ENCODE measurements at regions not wholly inside any gene's neighbourhood (a gene's known extent, or its start where the extent isn't known, plus 50 kb on each side); places are given as distances from the start of the nearest gene placed in this dataset.

DNA sequence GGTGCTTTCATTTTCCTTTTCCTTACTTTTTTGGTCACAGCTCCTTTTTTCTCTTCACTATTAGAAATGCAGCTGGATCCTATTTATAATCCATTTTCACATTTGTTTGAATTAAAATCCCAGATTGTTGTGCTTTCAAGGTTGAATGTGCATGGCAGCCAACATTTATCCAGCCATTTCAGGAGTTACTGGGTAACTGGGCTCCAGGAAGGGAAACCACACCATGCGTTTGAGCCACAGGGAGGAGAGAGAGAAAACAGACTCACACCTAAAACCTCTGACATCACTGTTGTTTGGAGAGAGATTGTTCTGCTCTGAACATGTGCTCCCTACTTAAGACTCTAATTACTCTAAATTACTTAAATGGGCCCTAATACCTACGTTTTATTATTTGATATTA, 173.4 kb downstream of the BMP2 start:
- no peak overlapping the region for H3K4me3 ChIP-seq (ENCODE audit: low read length in 2 of 2)
- H3K36me3 ChIP-seq (replicated peaks in 1 of 2; ENCODE audit: control insufficient read depth in 2 of 2, insufficient read depth in 2 of 2, low read length in 2 of 2), result no peaks in the 10 kb centered on the region
- H3K27me3 ChIP-seq (ENCODE audit: control insufficient read depth in 3 of 3, insufficient read depth in 3 of 3, low read depth in 1 of 3, low read length in 3 of 3), result no peaks in the 10 kb centered on the region
- no peak overlapping the region for H3K4me2 ChIP-seq (ENCODE audit: insufficient read depth, low read length, poor library complexity, severe bottlenecking)
- no peaks in the 10 kb centered on the region for H3K79me1 ChIP-seq (ENCODE audit: low read depth, low read length)
- no peak overlapping the region for H3K27ac ChIP-seq (replicated peaks; ENCODE audit: low read length)
- no peak overlapping the region for H4K91ac ChIP-seq (ENCODE audit: low read depth, low read length, poor library complexity)
- H2BK5ac ChIP-seq (ENCODE audit: low read length), result no peak overlapping the region
- no peak overlapping the region for H2AK5ac ChIP-seq (ENCODE audit: low read depth, low read length)
- no peak for DNase-seq (ENCODE audit: low spot score)
- no peak overlapping the region for H2BK15ac ChIP-seq (ENCODE audit: low read length)
- no peaks in the 10 kb centered on the region for H3K9me3 ChIP-seq (replicated peaks in 1 of 2; ENCODE audit: control insufficient read depth in 2 of 2, insufficient read depth in 1 of 2, low read depth in 1 of 2, low read length in 2 of 2)
- H3K14ac ChIP-seq (ENCODE audit: low read length), result no peak overlapping the region
- H3K23ac ChIP-seq (ENCODE audit: low read depth, low read length, poor library complexity), result no peak overlapping the region
- no CpG with 5 or more reads among the region's 2 CpGs for WGBS, 2 donors (ENCODE audit: extremely low coverage in 2 of 2, insufficient read length in 2 of 2, insufficient replicate concordance in 1 of 2)
- H2AFZ ChIP-seq (ENCODE audit: low read length), result no peak overlapping the region
- no peak overlapping the region for H3K9ac ChIP-seq (ENCODE audit: low read depth, low read length, poor library complexity)
- H2BK12ac ChIP-seq (ENCODE audit: low read length), result no peak overlapping the region
- no peak overlapping the region for H4K8ac ChIP-seq (ENCODE audit: low read depth, low read length)
- no peak overlapping the region for H3K18ac ChIP-seq (ENCODE audit: low read length)
- no peaks in the 10 kb centered on the region for H3K4me1 ChIP-seq (ENCODE audit: control insufficient read depth in 2 of 2, insufficient read depth in 1 of 2, low read depth in 1 of 2, low read length in 2 of 2)
- H2BK120ac ChIP-seq (ENCODE audit: low read depth, low read length), result no peak overlapping the region
- no peak overlapping the region for H3K4ac ChIP-seq (ENCODE audit: low read length)

DNA sequence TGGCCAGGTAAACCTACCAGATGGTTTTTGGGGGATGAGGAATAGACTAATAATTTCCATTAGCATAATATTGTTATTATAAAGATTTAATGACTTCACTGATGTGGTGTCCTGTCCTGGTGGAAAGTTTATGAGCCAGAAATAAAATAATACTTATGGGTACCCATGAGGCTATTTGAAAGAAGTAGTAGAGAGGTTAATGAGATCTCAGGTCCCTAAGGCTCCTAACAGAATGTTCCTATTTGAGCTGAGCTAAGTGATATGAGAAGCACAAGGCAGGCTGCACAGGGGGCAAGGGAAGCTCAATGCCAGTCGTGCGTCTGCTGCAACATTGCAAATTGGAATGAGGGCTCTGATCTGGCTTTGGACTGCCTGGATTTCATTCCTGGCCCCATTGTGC, 174.1 kb downstream of the BMP2 start:
- no CpG with 5 or more reads among the region's 2 CpGs for WGBS, 2 donors (ENCODE audit: extremely low coverage in 2 of 2, insufficient read length in 2 of 2, insufficient replicate concordance in 1 of 2)
- Histone ChIP-seq H2AK5ac (ENCODE audit: low read depth, low read length) (no peak overlapping the region), H3K4ac (ENCODE audit: low read length) (no peak overlapping the region), H3K9me3 (replicated peaks in 1 of 2; ENCODE audit: control insufficient read depth in 2 of 2, insufficient read depth in 1 of 2, low read depth in 1 of 2, low read length in 2 of 2) (no peaks in the 10 kb centered on the region), H2BK120ac (ENCODE audit: low read depth, low read length) (no peak overlapping the region), H2BK12ac (ENCODE audit: low read length) (no peak overlapping the region), H2BK5ac (ENCODE audit: low read length) (no peak overlapping the region), H3K4me3 (ENCODE audit: low read length in 2 of 2) (no peak overlapping the region), H3K79me1 (ENCODE audit: low read depth, low read length) (no peaks in the 10 kb centered on the region), H3K36me3 (replicated peaks in 1 of 2; ENCODE audit: control insufficient read depth in 2 of 2, insufficient read depth in 2 of 2, low read length in 2 of 2) (no peaks in the 10 kb centered on the region), H2AFZ (ENCODE audit: low read length) (no peak overlapping the region), H3K23ac (ENCODE audit: low read depth, low read length, poor library complexity) (no peak overlapping the region), H3K27me3 (ENCODE audit: control insufficient read depth in 3 of 3, insufficient read depth in 3 of 3, low read depth in 1 of 3, low read length in 3 of 3) (no peaks in the 10 kb centered on the region), H3K4me1 (ENCODE audit: control insufficient read depth in 2 of 2, insufficient read depth in 1 of 2, low read depth in 1 of 2, low read length in 2 of 2) (no peaks in the 10 kb centered on the region), H3K4me2 (ENCODE audit: insufficient read depth, low read length, poor library complexity, severe bottlenecking) (no peak overlapping the region), H3K14ac (ENCODE audit: low read length) (no peak overlapping the region), H4K91ac (ENCODE audit: low read depth, low read length, poor library complexity) (no peak overlapping the region), H3K18ac (ENCODE audit: low read length) (no peak overlapping the region), H4K8ac (ENCODE audit: low read depth, low read length) (no peak overlapping the region), H3K9ac (ENCODE audit: low read depth, low read length, poor library complexity) (no peak overlapping the region), H2BK15ac (ENCODE audit: low read length) (no peak overlapping the region), H3K27ac (replicated peaks; ENCODE audit: low read length) (no peak overlapping the region)
- no peak for DNase-seq (ENCODE audit: low spot score)

DNA sequence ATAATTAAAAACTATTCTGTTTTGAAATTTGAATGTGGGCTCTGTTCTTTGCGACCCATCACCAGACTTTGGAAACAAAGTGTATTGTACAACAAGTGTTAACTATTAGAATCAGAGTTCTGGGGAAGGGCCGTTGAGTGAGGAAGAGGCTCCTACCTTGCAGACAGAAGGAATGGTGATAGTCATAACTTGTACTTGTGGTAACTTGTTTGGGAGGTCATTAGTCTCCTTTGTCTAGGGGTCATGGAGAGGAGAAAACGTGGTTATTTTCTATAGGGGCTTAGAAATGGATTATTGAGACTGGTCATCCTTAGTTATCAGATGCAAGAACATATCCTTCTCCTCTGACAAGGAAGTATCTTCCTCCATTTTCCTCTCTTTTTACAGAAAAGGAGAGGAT, 174.8 kb downstream of the BMP2 start:
- Histone ChIP-seq H3K9me3 (replicated peaks in 1 of 2; ENCODE audit: control insufficient read depth in 2 of 2, insufficient read depth in 1 of 2, low read depth in 1 of 2, low read length in 2 of 2) (no peaks in the 10 kb centered on the region), H2BK12ac (ENCODE audit: low read length) (no peak overlapping the region), H3K4me3 (ENCODE audit: low read length in 2 of 2) (no peak overlapping the region), H2BK120ac (ENCODE audit: low read depth, low read length) (no peak overlapping the region), H3K23ac (ENCODE audit: low read depth, low read length, poor library complexity) (no peak overlapping the region), H3K9ac (ENCODE audit: low read depth, low read length, poor library complexity) (no peak overlapping the region), H3K36me3 (replicated peaks in 1 of 2; ENCODE audit: control insufficient read depth in 2 of 2, insufficient read depth in 2 of 2, low read length in 2 of 2) (no peaks in the 10 kb centered on the region), H3K18ac (ENCODE audit: low read length) (no peak overlapping the region), H3K4me2 (ENCODE audit: insufficient read depth, low read length, poor library complexity, severe bottlenecking) (no peak overlapping the region), H4K8ac (ENCODE audit: low read depth, low read length) (no peak overlapping the region), H2AFZ (ENCODE audit: low read length) (no peak overlapping the region), H2AK5ac (ENCODE audit: low read depth, low read length) (no peak overlapping the region), H2BK5ac (ENCODE audit: low read length) (no peak overlapping the region), H3K27ac (replicated peaks; ENCODE audit: low read length) (no peak overlapping the region), H3K27me3 (ENCODE audit: control insufficient read depth in 3 of 3, insufficient read depth in 3 of 3, low read depth in 1 of 3, low read length in 3 of 3) (no peaks in the 10 kb centered on the region), H4K91ac (ENCODE audit: low read depth, low read length, poor library complexity) (no peak overlapping the region), H3K4me1 (ENCODE audit: control insufficient read depth in 2 of 2, insufficient read depth in 1 of 2, low read depth in 1 of 2, low read length in 2 of 2) (no peaks in the 10 kb centered on the region), H2BK15ac (ENCODE audit: low read length) (no peak overlapping the region), H3K14ac (ENCODE audit: low read length) (no peak overlapping the region), H3K4ac (ENCODE audit: low read length) (no peak overlapping the region), H3K79me1 (ENCODE audit: low read depth, low read length) (no peaks in the 10 kb centered on the region)
- no peak for DNase-seq (ENCODE audit: low spot score)
- no CpG with 5 or more reads among the region's 3 CpGs for WGBS, 2 donors (ENCODE audit: extremely low coverage in 2 of 2, insufficient read length in 2 of 2, insufficient replicate concordance in 1 of 2)

DNA sequence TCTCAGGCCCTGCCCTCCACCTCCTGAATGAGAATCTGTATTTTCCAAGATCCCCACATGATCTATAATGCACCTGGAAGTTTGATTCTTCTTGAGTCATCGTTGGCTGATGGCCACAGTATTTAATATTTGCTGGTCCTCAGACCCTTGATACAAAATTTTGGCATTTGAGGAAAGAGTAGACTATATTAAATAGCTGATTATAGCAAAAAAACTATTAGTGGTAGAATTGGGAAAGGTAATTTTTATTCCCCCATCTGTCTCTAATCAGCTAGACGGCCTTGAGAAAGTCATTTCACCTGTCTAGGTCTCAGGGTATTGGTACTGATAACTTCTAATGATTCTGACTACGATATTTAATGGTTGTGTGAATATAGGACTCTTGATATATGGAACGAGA, 176.8 kb downstream of the BMP2 start:
- Histone ChIP-seq H3K4me3 (ENCODE audit: low read length in 2 of 2) (no peak overlapping the region), H3K36me3 (replicated peaks in 1 of 2; ENCODE audit: control insufficient read depth in 2 of 2, insufficient read depth in 2 of 2, low read length in 2 of 2) (no peaks in the 10 kb centered on the region), H3K27me3 (ENCODE audit: control insufficient read depth in 3 of 3, insufficient read depth in 3 of 3, low read depth in 1 of 3, low read length in 3 of 3) (no peaks in the 10 kb centered on the region), H2AK5ac (ENCODE audit: low read depth, low read length) (no peak overlapping the region), H3K4me1 (ENCODE audit: control insufficient read depth in 2 of 2, insufficient read depth in 1 of 2, low read depth in 1 of 2, low read length in 2 of 2) (no peaks in the 10 kb centered on the region), H3K9me3 (replicated peaks in 1 of 2; ENCODE audit: control insufficient read depth in 2 of 2, insufficient read depth in 1 of 2, low read depth in 1 of 2, low read length in 2 of 2) (no peaks in the 10 kb centered on the region), H2BK5ac (ENCODE audit: low read length) (no peak overlapping the region), H2BK12ac (ENCODE audit: low read length) (no peak overlapping the region), H3K18ac (ENCODE audit: low read length) (no peak overlapping the region), H2AFZ (ENCODE audit: low read length) (no peak overlapping the region), H4K8ac (ENCODE audit: low read depth, low read length) (no peak overlapping the region), H3K79me1 (ENCODE audit: low read depth, low read length) (no peaks in the 10 kb centered on the region), H3K9ac (ENCODE audit: low read depth, low read length, poor library complexity) (no peak overlapping the region), H3K23ac (ENCODE audit: low read depth, low read length, poor library complexity) (no peak overlapping the region), H2BK15ac (ENCODE audit: low read length) (no peak overlapping the region), H3K14ac (ENCODE audit: low read length) (no peak overlapping the region), H3K27ac (replicated peaks; ENCODE audit: low read length) (no peak overlapping the region), H3K4me2 (ENCODE audit: insufficient read depth, low read length, poor library complexity, severe bottlenecking) (no peak overlapping the region), H4K91ac (ENCODE audit: low read depth, low read length, poor library complexity) (no peak overlapping the region), H2BK120ac (ENCODE audit: low read depth, low read length) (no peak overlapping the region), H3K4ac (ENCODE audit: low read length) (no peak overlapping the region)
- WGBS, 2 donors (ENCODE audit: extremely low coverage in 2 of 2, insufficient read length in 2 of 2, insufficient replicate concordance in 1 of 2), result no CpG with 5 or more reads among the region's 4 CpGs
- no peak for DNase-seq (ENCODE audit: low spot score)

Measured in neuronal stem cell (in vitro differentiated cells).